HEK293T (cell line): ENCODE measurements at regions not wholly inside any gene's neighbourhood (a gene's known extent, or its start where the extent isn't known, plus 50 kb on each side); places are given as distances from the start of the nearest gene placed in this dataset.

Source experiments
- NFRKB ChIP-seq: fragments of 450-650 bp; IDR thresholded peaks from 2 replicates; pipeline ENCODE4 v1.6.1; 2016; ENCODE audit warnings: mild to moderate bottlenecking, moderate library complexity
- SP1 ChIP-seq: fragments of 450-650 bp; IDR thresholded peaks from 2 replicates; pipeline ENCODE4 v1.6.1; 2017
- SUZ12 ChIP-seq: fragments of 450-650 bp; IDR thresholded peaks from 2 replicates; pipeline ENCODE4 v1.6.1; 2016; ENCODE audit warnings: mild to moderate bottlenecking

- TF ChIP-seq SUZ12 = no peak
- no peak for TF ChIP-seq SP1
- no peak for TF ChIP-seq NFRKB
These were observed 247.1 kb upstream of the ARPP21 start for GRCh38 chr3:35392187-35392586.
